ENCODE measurements at regions not wholly inside any gene's neighbourhood (a gene's known extent, or its start where the extent isn't known, plus 50 kb on each side); places are given as distances from the start of the nearest gene placed in this dataset.

DNA sequence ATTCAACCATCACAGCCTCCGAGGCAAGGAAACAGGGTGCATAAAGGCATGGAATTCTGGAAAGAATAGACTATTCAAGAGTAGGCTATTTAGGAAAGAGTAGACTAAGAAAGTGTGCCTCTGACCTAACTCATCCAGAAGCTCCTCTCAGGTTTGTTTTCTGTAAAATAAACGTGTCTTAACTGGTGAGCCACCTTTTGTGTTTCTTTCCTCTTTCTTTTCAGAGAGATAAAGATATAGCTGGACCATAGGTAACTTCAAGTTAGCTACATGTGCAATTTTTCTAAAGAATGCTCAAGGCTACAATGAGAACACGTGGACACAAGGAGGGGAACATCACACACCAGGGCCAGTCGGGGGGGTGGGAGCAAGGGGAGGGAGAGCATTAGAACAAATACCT lies 577.0 kb downstream of the TYW1 start:
- Histone ChIP-seq H3K4me3 (ENCODE audit: low read length) (no peak overlapping the region), H3K36me3 (ENCODE audit: insufficient read depth, low read length) (no peaks in the 10 kb centered on the region), H3K9me3 (replicated peaks; ENCODE audit: low read length) (peaks cover 3% of the 10 kb centered on the region), H3K4me2 (ENCODE audit: low read length) (no peak overlapping the region), H3K4me1 (ENCODE audit: control insufficient read depth, insufficient read depth, low read length) (no peaks in the 10 kb centered on the region), H3K9ac (ENCODE audit: low read depth, low read length) (no peak overlapping the region), H3K27me3 (ENCODE audit: control insufficient read depth, insufficient read depth, low read length) (no peaks in the 10 kb centered on the region)

DNA sequence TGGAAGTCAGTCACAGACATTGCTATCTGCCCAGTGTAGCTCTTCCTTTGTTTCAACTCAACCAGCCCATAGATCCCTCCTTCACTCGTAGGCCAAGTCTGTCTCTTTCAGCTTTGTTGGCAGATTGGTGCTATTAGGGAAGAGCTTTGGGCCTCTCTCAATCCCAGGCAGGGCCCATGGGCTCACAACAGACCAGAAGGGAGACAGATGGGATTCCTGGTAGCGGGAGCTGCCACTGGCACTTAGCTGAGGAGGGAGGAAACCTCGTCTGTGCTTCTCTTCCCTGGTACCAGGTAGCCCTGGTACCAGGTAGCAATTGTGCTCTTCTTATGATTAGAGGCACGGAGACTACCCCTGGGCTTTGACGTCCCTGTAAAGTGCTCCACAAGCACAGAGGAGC lies 592.0 kb downstream of the TYW1 start:
- Histone ChIP-seq H3K9ac (ENCODE audit: low read depth, low read length) (no peak overlapping the region), H3K4me3 (ENCODE audit: low read length) (no peak overlapping the region), H3K9me3 (replicated peaks; ENCODE audit: low read length) (peaks cover 10% of the 10 kb centered on the region), H3K4me1 (ENCODE audit: control insufficient read depth, insufficient read depth, low read length) (no peaks in the 10 kb centered on the region), H3K27me3 (ENCODE audit: control insufficient read depth, insufficient read depth, low read length) (no peaks in the 10 kb centered on the region), H3K36me3 (ENCODE audit: insufficient read depth, low read length) (no peaks in the 10 kb centered on the region), H3K4me2 (ENCODE audit: low read length) (no peak overlapping the region)

DNA sequence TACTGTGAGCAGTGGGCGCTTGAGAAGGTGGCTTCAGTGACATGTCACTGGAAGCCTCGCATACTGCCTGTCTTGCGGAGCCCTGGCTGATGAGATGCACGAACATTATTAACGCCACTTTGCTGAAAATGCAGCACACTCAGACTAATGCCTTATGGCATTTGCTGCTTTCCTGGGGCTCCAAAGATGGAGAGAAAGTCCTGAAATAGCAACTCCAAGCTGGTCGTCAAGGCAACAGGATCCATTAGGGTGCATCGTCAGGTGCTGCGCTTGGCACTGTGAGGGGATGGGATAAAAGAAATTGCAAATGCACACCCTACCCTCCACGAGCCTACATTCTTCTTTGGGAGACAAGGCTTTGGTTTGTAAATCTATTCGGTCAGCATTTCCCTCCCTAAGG lies 592.5 kb downstream of the TYW1 start:
- H3K4me1 ChIP-seq (ENCODE audit: control insufficient read depth, insufficient read depth, low read length), result no peaks in the 10 kb centered on the region
- H3K4me3 ChIP-seq (ENCODE audit: low read length), result no peak overlapping the region
- H3K36me3 ChIP-seq (ENCODE audit: insufficient read depth, low read length), result no peaks in the 10 kb centered on the region
- no peak overlapping the region for H3K4me2 ChIP-seq (ENCODE audit: low read length)
- H3K27me3 ChIP-seq (ENCODE audit: control insufficient read depth, insufficient read depth, low read length), result no peaks in the 10 kb centered on the region
- peaks cover 12% of the 10 kb centered on the region for H3K9me3 ChIP-seq (replicated peaks; ENCODE audit: low read length)
- no peak overlapping the region for H3K9ac ChIP-seq (ENCODE audit: low read depth, low read length)

DNA sequence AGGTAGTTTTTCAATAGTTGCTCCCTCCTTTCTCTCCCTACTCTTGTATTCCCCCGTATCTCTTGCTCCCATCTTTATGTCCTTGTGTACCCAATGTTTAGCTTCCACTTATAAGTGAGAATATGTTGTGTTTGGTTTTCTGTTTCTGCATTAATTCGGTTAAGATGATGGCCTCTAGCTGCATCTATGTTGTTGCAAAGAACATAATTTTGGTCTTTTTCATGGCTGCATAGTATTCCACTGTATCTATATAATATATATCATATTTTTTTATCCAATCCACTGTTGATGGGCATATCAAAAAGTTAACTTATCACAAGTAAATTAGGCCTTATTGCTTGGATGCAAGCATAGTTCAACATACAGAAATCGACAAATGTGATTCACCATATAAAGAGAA lies 594.0 kb downstream of the TYW1 start:
- H3K36me3 ChIP-seq (ENCODE audit: insufficient read depth, low read length), result no peaks in the 10 kb centered on the region
- no peaks in the 10 kb centered on the region for H3K27me3 ChIP-seq (ENCODE audit: control insufficient read depth, insufficient read depth, low read length)
- H3K4me1 ChIP-seq (ENCODE audit: control insufficient read depth, insufficient read depth, low read length), result no peaks in the 10 kb centered on the region
- H3K9me3 ChIP-seq (replicated peaks; ENCODE audit: low read length), result peaks cover 12% of the 10 kb centered on the region
- H3K4me3 ChIP-seq (ENCODE audit: low read length), result no peak overlapping the region
- no peak overlapping the region for H3K4me2 ChIP-seq (ENCODE audit: low read length)
- H3K9ac ChIP-seq (ENCODE audit: low read depth, low read length), result no peak overlapping the region

DNA sequence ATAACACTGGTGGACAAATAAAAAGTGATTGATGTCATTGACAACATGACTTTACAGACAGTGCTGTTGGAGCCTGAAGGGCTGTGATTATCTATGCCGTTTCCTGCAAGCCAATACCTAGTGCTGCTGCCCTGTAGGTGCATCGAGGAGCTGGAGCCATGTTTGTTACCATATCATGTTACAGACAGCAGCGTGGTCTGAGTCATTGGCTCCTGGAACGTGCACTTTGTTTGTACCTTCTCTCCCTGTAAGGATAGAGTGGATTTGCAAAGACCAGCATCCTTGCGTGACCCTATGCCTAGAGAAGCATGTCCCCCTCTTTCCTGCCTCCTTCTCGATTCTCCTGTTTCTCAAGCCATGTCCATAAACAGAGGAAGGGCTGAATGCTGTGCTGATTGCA lies 597.2 kb downstream of the TYW1 start:
- no peaks in the 10 kb centered on the region for H3K4me1 ChIP-seq (ENCODE audit: control insufficient read depth, insufficient read depth, low read length)
- no peaks in the 10 kb centered on the region for H3K36me3 ChIP-seq (ENCODE audit: insufficient read depth, low read length)
- no peak overlapping the region for H3K4me2 ChIP-seq (ENCODE audit: low read length)
- no peak overlapping the region for H3K9ac ChIP-seq (ENCODE audit: low read depth, low read length)
- H3K27me3 ChIP-seq (ENCODE audit: control insufficient read depth, insufficient read depth, low read length), result no peaks in the 10 kb centered on the region
- H3K9me3 ChIP-seq (replicated peaks; ENCODE audit: low read length), result peaks cover 5% of the 10 kb centered on the region
- no peak overlapping the region for H3K4me3 ChIP-seq (ENCODE audit: low read length)

DNA sequence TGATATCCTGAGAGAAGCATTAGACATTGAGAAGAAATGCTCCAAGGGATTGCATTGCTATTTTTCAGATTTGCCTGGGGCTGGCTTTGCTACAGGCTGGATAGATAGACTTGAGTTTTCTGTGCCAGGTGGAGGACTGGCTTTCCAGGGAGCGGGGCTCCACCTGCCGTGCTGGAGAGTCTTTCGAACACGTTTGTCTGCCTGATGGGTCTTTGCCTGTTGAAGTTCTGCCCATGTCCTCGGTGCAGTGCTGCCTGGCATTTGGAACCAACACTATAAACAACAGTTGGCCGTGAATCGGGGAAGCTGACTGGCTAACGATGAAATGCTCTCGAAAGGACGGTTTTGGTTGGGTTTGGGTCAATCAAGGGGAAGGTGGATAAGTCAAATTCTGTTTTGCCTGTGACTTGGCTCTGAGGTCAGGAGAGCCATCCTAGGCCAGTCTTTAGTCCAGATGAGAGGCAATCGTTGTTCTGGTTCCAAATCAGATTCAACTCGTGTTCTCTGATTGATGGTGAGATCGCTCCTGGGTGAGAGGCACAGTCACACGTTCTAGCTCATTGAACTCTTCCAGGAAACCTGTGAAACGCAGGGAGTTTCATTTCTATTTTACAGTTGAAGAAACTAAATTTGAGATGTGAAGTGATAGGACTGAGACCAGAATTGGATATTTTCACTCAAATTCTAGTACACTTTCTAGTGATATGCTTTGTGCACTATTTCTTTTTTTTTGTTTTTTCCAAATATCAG lies 599.0 kb downstream of the TYW1 start:
- H3K4me3 ChIP-seq (ENCODE audit: low read length), result no peak overlapping the region

DNA sequence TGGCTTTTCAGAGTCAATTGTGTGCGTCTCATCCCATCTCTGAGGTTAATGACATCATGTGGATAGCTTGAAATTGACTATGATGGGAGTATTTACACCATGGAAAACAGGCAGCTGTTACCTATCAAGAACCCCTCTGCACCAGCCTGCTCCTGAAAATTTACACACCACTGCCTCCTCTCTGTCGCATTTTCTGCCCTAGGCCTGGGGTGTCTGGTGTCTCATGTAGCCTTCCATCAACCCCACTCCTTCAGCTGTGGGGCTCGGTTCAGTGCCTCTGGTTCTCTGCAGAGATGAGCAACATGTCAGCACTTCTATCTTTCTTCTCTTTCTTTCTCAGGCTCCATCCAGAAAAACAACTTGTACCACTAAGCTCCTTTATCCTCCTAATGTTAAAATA lies 600.5 kb downstream of the TYW1 start:
- Histone ChIP-seq H3K4me1 (ENCODE audit: control insufficient read depth, insufficient read depth, low read length) (no peaks in the 10 kb centered on the region), H3K4me2 (ENCODE audit: low read length) (no peak overlapping the region), H3K27me3 (ENCODE audit: control insufficient read depth, insufficient read depth, low read length) (no peaks in the 10 kb centered on the region), H3K9ac (ENCODE audit: low read depth, low read length) (no peak overlapping the region), H3K36me3 (ENCODE audit: insufficient read depth, low read length) (no peaks in the 10 kb centered on the region), H3K9me3 (replicated peaks; ENCODE audit: low read length) (peaks cover 3% of the 10 kb centered on the region), H3K4me3 (ENCODE audit: low read length) (no peak overlapping the region)

More for the DNA sequence above, 599.0 kb downstream of the TYW1 start:
- Histone ChIP-seq H3K9ac (ENCODE audit: low read depth, low read length) (no peak overlapping the region), H3K9me3 (replicated peaks; ENCODE audit: low read length) (peaks cover 3% of the 10 kb centered on the region), H3K36me3 (ENCODE audit: insufficient read depth, low read length) (no peaks in the 10 kb centered on the region), H3K4me1 (ENCODE audit: control insufficient read depth, insufficient read depth, low read length) (no peaks in the 10 kb centered on the region), H3K4me2 (ENCODE audit: low read length) (no peak overlapping the region), H3K27me3 (ENCODE audit: control insufficient read depth, insufficient read depth, low read length) (no peaks in the 10 kb centered on the region)

DNA sequence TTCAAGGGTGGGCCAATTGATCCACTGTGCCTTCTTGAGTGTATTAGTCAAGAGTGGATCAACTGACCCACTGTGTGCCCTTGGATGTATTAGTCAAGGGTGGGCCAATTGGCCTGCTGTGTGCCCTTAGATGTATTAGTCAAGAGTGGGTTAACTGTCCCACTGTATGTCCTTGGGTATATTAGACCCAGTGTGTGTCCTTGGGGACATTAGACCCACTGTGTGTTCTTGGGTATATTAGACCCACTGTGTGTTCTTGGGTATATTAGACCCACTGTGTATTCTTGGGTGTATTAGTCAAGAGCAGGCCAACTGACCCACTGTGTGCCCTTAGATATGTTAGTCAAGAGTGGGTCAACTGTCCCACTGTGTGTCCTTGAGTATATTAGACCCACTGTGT lies 601.8 kb downstream of the TYW1 start:
- H3K4me2 ChIP-seq (ENCODE audit: low read length), result no peak overlapping the region
- H3K9ac ChIP-seq (ENCODE audit: low read depth, low read length), result no peak overlapping the region
- H3K27me3 ChIP-seq (ENCODE audit: control insufficient read depth, insufficient read depth, low read length), result no peaks in the 10 kb centered on the region
- no peaks in the 10 kb centered on the region for H3K4me1 ChIP-seq (ENCODE audit: control insufficient read depth, insufficient read depth, low read length)
- H3K4me3 ChIP-seq (ENCODE audit: low read length), result no peak overlapping the region
- H3K9me3 ChIP-seq (replicated peaks; ENCODE audit: low read length), result peaks cover 3% of the 10 kb centered on the region
- no peaks in the 10 kb centered on the region for H3K36me3 ChIP-seq (ENCODE audit: insufficient read depth, low read length)

DNA sequence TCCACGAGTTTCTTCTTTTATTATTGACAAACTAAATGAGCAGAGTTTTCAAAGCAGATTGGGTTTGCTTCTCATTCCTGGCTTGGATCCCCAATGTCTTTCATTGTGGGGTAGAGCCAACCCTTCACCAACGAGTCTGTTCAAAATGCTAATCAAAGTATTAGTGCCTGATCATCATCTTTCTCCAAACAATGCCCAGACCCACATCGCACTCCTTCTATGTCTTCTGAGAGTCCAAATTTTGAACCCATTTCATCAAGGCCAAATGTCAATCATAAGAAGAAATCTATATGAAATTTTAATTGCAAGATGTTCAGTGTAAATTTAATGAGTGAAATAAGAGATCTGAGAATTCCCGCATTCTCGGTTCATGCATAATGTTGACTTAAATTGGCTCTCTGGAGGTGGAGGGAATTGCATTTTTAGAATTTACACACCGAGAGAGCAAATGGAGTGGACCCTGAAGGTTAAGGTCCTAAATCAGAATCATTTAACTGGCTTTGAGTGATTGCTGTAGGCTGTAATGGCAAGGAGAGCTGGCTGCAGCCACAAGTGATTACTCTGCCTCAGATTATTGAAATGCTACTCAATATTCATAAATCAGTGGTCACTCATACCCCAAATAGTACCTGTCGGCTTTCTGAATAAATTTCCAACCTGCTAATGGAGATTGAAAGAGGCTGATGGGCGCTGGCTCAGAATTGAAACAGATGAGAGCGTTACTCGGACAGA lies 602.9 kb downstream of the TYW1 start:
- H3K9ac ChIP-seq (ENCODE audit: low read depth, low read length), result no peak overlapping the region
- no peaks in the 10 kb centered on the region for H3K4me1 ChIP-seq (ENCODE audit: control insufficient read depth, insufficient read depth, low read length)
- no peak overlapping the region for H3K4me2 ChIP-seq (ENCODE audit: low read length)
- H3K9me3 ChIP-seq (replicated peaks; ENCODE audit: low read length), result no peaks in the 10 kb centered on the region
- no peak overlapping the region for H3K4me3 ChIP-seq (ENCODE audit: low read length)
- no peaks in the 10 kb centered on the region for H3K36me3 ChIP-seq (ENCODE audit: insufficient read depth, low read length)
- H3K27me3 ChIP-seq (ENCODE audit: control insufficient read depth, insufficient read depth, low read length), result no peaks in the 10 kb centered on the region

DNA sequence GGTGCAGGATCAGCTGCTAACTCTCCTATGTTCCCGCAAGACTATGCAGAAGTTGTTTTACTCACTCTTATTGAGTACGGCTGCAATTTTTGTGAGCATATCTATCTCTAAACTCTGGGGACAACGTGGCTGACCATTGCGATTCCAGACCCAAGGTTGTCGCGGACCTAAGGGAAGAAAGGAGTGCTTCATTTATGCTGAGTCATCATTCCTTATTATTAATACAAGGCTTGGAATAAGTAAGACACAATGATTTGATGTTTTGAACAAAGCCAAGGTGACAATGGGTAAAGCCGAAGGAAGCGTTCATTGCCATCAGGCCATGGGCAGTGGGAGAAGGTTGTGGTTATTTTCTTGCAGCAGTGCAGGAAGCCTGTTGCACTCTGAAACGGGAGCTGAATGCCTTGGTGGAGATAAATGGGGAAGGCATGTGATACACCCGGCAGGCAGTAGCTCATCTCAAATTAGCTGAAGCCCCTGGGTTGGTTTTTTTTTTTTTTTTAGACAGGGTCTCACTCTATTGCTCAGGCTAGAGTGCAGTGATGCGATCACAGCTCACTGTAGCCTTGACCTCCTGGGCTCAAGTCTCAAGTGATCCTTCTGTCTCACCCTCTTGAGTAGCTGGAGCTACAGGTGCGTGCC lies 605.7 kb downstream of the TYW1 start:
- H3K4me3 ChIP-seq (ENCODE audit: low read length), result no peak overlapping the region
- no peaks in the 10 kb centered on the region for H3K36me3 ChIP-seq (ENCODE audit: insufficient read depth, low read length)
- no peak overlapping the region for H3K9ac ChIP-seq (ENCODE audit: low read depth, low read length)
- H3K4me2 ChIP-seq (ENCODE audit: low read length), result no peak overlapping the region
- no peaks in the 10 kb centered on the region for H3K27me3 ChIP-seq (ENCODE audit: control insufficient read depth, insufficient read depth, low read length)
- H3K4me1 ChIP-seq (ENCODE audit: control insufficient read depth, insufficient read depth, low read length), result no peaks in the 10 kb centered on the region
- H3K9me3 ChIP-seq (replicated peaks; ENCODE audit: low read length), result peaks cover 7% of the 10 kb centered on the region

DNA sequence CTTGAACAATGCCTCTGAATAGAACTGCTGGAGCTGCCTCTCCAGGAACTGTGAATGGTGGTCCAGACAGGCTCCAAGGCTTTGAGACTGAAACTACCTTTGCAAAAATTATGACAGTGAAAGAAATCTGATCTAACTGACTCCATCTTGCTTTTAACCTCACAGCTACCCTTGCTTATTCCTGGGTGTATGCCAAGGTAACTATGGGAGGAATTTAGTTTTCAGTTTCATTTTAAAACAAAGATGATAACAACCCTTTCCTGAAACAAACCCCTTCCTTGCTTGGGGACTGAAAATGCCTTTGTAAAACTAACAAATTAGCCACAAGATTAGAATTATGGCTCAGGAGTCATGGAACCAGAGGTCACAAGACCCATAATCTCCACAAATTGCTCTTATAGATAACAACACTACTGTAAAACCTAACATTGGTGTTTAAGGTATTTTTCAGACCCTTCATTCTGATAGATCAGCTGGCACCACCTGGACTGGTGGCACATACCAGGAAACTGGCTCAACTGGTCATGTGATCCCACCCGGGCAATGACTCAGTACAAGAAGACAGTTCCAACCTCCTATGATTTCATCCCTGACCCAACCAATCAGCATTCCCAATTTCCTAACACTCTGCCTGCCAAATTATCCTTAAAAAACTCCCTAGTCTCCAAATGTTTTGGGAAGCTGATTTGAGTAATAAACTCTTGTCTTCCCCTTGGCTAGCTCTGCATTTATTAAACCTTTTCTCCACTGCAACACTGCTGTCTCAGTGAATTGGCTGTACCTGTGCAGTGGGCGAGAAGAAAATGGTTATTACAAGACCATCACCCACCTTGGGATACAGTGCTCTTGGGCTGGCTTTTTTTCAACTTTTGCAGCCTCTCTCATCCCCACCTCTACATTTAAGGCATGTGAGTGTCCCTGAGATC lies 608.1 kb downstream of the TYW1 start:
- no peaks in the 10 kb centered on the region for H3K27me3 ChIP-seq (ENCODE audit: control insufficient read depth, insufficient read depth, low read length)
- no peaks in the 10 kb centered on the region for H3K4me1 ChIP-seq (ENCODE audit: control insufficient read depth, insufficient read depth, low read length)
- H3K9me3 ChIP-seq (replicated peaks; ENCODE audit: low read length), result peaks cover 7% of the 10 kb centered on the region
- no peak overlapping the region for H3K4me2 ChIP-seq (ENCODE audit: low read length)
- no peak overlapping the region for H3K4me3 ChIP-seq (ENCODE audit: low read length)
- H3K9ac ChIP-seq (ENCODE audit: low read depth, low read length), result no peak overlapping the region
- no peaks in the 10 kb centered on the region for H3K36me3 ChIP-seq (ENCODE audit: insufficient read depth, low read length)

Measured in skeletal muscle satellite cell (primary cell).